ENCODE measurements at regions not wholly inside any gene's neighbourhood (a gene's known extent, or its start where the extent isn't known, plus 50 kb on each side); places are given as distances from the start of the nearest gene placed in this dataset.

DNA sequence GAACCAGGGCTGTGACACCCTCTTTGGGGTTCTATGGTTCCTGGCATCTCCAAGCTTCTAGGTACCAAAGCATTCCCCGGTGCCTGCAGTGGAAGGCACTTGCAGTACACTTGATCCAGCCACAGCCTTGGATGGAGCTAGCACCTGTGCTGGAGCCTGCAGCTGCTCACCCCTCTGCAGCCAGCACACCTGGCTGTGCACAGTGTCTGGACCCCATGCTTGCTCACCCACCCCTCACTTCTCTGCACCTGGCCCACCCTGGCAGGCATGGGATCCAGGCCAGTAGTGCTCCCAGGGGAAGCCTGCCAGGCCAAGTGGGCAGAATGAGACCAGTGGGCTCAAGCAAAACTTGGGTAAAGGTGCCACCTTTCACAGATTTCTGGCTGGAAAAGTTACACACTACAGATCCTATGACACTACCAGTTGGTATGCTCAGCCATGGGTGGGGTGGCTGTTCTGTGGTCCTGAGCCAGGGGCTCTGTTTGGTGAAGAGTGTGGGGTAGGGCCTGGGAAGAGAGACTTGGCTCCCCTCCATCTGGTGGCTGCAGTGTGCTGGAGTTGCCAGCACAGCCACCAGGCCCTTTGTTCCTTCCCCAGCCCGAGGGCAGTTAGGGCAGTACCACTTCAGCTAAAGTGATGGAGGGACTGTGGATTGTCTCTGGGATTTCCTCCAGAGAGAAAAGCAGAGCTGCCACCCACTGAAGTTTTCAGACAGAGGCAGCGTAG lies 157.8 kb upstream of the LRRC7 start:
- H3K27me3 ChIP-seq (ENCODE audit: control insufficient read depth, insufficient read depth, low read length) = no peaks in the 10 kb centered on the region
- no peak for DNase-seq
- H3K4me3 ChIP-seq (ENCODE audit: insufficient read depth, low read depth, low read length) = no peak overlapping the region
- H3K36me3 ChIP-seq (replicated peaks; ENCODE audit: control insufficient read depth, insufficient read depth, low read length) = no peaks in the 10 kb centered on the region

DNA sequence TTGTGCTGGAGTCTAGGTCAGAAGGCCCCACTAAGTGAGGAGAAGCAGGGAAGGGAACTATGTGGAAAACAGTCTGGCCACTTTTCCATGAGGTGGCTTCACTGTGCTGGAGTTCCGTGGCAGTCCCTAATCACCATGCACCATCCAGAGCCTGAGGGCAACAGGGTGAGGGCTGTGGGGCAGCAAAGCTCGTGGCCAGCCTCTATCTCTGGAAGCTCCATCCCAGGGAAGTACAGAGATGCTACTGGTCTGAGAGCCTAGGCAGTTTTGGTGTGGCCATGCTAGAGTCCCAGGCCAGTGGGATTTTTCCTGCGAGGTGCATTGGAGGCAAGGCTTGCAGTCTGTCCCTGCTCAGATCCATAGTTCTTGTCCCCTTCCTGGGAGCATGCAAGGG lies 157.3 kb upstream of the LRRC7 start:
- DNase-seq = no peak
- Histone ChIP-seq H3K36me3 (replicated peaks; ENCODE audit: control insufficient read depth, insufficient read depth, low read length) (no peaks in the 10 kb centered on the region), H3K4me3 (ENCODE audit: insufficient read depth, low read depth, low read length) (no peak overlapping the region), H3K27me3 (ENCODE audit: control insufficient read depth, insufficient read depth, low read length) (no peaks in the 10 kb centered on the region)

DNA sequence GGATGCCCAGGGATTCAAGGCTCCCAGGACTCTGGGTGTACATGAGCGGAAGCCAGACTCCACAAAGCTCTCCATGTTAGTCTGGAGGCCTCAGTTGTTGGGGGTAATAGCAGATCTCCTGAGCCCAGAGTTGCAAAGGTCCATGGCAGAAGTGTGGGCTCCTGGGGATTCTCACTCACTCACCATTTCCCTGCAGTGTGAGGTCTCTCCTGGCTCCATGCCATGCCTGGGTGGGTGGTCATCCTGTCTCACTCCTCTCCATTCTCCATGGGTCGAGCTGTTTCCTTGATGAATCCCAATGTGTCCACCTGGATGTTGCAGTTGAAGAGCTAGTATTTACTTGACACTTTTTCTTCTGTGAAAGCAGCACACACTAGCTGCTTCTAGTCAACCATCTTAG lies 156.8 kb upstream of the LRRC7 start:
- no peaks in the 10 kb centered on the region for H3K27me3 ChIP-seq (ENCODE audit: control insufficient read depth, insufficient read depth, low read length)
- DNase-seq = no peak
- no peak overlapping the region for H3K4me3 ChIP-seq (ENCODE audit: insufficient read depth, low read depth, low read length)
- no peaks in the 10 kb centered on the region for H3K36me3 ChIP-seq (replicated peaks; ENCODE audit: control insufficient read depth, insufficient read depth, low read length)

DNA sequence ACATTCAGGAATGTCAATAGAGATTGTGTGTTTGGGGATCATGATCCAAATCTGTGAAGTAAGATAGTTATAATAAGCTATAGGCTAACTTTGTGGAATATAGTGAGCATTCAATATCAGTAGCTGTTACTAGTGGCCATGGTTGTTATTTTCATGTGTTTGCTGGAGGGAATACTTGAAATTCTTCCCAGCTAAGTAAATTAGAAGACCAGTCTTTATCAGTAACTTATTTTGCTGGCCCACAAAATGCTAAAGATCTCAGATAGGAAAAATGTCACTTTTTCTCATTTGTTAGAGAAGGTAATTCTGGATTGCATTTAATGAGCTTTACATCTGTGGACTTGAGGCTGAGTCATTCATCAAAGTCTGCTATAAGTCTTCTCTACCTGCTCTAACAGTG lies 156.1 kb upstream of the LRRC7 start:
- no peaks in the 10 kb centered on the region for H3K36me3 ChIP-seq (replicated peaks; ENCODE audit: control insufficient read depth, insufficient read depth, low read length)
- DNase-seq = no peak
- no peak overlapping the region for H3K4me3 ChIP-seq (ENCODE audit: insufficient read depth, low read depth, low read length)
- no peaks in the 10 kb centered on the region for H3K27me3 ChIP-seq (ENCODE audit: control insufficient read depth, insufficient read depth, low read length)

DNA sequence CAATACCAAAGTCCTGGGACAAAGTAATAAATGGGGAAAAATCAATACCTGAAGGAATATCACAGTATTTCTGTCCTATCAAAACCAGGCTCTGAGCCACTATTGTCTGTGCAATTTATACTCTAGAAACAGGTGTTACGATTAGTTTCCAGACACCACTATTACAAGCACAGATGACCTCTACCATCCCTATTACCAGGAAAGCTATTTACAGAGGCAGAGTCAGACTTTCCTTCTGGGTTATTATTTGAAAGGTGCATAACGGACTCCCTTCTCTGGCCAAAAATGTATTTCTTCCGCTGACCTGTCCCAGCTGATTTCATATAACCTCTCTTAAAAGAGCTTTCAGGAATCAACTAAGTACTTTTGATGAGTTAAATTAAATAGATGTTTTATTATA lies 154.6 kb upstream of the LRRC7 start:
- Histone ChIP-seq H3K36me3 (replicated peaks; ENCODE audit: control insufficient read depth, insufficient read depth, low read length) (no peaks in the 10 kb centered on the region), H3K4me3 (ENCODE audit: insufficient read depth, low read depth, low read length) (no peak overlapping the region)

DNA sequence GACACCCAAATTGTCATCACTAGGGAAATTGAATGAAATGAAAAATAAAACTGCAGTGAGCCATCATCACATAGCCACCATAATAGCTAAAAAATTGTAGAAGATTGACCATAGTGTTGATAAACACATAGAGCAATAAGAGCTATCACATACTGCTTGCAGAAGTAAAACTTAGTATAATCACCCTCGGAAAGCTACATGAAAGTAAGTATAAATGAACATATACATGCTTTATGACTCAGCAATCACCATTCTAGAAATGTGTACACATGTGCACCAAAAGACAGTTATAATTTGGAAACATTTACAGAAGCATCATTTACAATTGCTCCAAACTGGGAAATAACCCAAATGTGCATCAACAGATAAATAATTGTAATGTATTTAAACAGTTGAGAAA lies 153.1 kb upstream of the LRRC7 start:
- DNase-seq = no peak
- Histone ChIP-seq H3K27me3 (ENCODE audit: control insufficient read depth, insufficient read depth, low read length) (no peaks in the 10 kb centered on the region), H3K36me3 (replicated peaks; ENCODE audit: control insufficient read depth, insufficient read depth, low read length) (no peaks in the 10 kb centered on the region), H3K4me3 (ENCODE audit: insufficient read depth, low read depth, low read length) (no peak overlapping the region)

More for the DNA sequence above, 154.6 kb upstream of the LRRC7 start:
- no peaks in the 10 kb centered on the region for H3K27me3 ChIP-seq (ENCODE audit: control insufficient read depth, insufficient read depth, low read length)
- DNase-seq = no peak

DNA sequence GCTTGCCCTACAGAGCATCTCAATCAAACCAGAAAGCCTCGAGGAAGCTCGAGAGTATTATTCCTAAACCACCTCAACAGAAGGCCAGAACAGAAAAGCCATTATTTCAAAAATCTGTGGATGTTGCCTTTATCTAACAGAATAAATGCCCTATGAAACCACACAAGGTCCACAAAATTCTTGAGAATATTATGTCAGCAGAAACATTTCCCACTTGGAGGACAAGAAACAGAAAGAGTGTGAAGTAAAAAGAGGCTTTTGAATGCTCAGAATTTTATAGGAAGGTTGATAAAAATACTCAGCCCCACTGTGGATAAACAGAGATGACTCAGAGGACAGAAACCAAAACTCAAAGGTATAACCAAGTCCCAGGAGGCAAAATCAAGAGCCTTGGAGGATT lies 146.4 kb upstream of the LRRC7 start:
- H3K27me3 ChIP-seq (ENCODE audit: control insufficient read depth, insufficient read depth, low read length) = no peaks in the 10 kb centered on the region
- H3K36me3 ChIP-seq (replicated peaks; ENCODE audit: control insufficient read depth, insufficient read depth, low read length) = no peaks in the 10 kb centered on the region
- no peak for DNase-seq
- no peak overlapping the region for H3K4me3 ChIP-seq (ENCODE audit: insufficient read depth, low read depth, low read length)

DNA sequence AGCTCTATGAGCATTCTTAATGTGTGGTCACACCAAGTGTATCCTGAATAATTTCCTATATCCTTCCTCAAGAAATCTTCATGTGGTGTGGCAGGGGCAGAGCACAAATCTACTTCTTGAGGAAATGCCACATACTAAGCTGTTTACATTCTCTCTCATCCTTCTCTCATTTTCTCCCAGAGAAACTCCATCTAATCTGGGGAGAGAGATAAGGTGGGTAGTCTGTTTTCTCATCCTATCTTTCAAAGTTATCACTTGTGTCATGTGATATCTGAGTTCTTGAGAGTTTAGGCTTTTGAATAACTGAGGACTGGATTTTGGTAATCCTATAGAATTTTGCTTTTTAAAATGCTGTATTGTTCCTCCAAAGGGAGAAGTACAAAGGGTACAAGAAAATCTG lies 141.9 kb upstream of the LRRC7 start:
- no peak overlapping the region for H3K4me3 ChIP-seq (ENCODE audit: insufficient read depth, low read depth, low read length)
- no peak for DNase-seq
- H3K27me3 ChIP-seq (ENCODE audit: control insufficient read depth, insufficient read depth, low read length) = no peaks in the 10 kb centered on the region

DNA sequence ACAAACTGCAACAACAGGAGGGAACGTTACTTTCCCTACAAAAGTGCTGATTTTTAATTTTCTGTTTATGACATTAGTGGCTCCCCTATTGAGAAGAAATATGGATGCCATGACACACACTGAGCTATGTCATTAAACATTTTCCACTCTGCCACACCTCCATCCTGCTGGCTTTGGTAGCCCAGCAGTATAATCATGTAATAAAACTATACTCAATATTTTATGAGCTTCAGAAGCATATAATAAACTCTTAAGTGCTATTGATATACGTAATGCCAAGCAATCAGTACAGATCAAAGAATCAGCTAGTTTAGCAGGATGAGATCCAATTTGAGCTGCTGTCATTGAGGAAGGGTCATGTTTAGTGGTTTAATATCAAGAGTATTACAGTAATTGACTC lies 141.3 kb upstream of the LRRC7 start:
- Histone ChIP-seq H3K4me3 (ENCODE audit: insufficient read depth, low read depth, low read length) (no peak overlapping the region), H3K36me3 (replicated peaks; ENCODE audit: control insufficient read depth, insufficient read depth, low read length) (no peaks in the 10 kb centered on the region), H3K27me3 (ENCODE audit: control insufficient read depth, insufficient read depth, low read length) (no peaks in the 10 kb centered on the region)
- DNase-seq = no peak

More for the DNA sequence above, 141.9 kb upstream of the LRRC7 start:
- H3K36me3 ChIP-seq (replicated peaks; ENCODE audit: control insufficient read depth, insufficient read depth, low read length) = no peaks in the 10 kb centered on the region

DNA sequence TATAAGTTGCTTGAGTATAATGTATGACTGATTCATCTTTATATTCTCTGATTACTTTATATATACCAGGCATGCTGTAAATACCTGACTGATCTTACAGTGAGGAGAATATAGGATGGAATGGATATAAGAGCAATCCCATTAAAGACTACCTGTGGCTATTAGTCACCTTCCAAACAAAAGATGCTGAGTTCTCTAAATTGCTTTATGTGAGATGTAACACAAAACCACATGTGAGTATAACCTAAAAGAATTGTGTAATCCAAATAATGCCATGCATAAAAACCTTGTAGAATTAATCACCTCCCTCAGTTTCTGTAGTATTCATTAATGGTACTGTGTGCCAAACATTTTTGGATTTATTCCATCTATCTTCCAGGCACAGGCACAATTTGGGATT lies 134.6 kb upstream of the LRRC7 start:
- no peak for DNase-seq
- no peaks in the 10 kb centered on the region for H3K36me3 ChIP-seq (replicated peaks; ENCODE audit: control insufficient read depth, insufficient read depth, low read length)
- no peak overlapping the region for H3K4me3 ChIP-seq (ENCODE audit: insufficient read depth, low read depth, low read length)
- H3K27me3 ChIP-seq (ENCODE audit: control insufficient read depth, insufficient read depth, low read length) = no peaks in the 10 kb centered on the region

DNA sequence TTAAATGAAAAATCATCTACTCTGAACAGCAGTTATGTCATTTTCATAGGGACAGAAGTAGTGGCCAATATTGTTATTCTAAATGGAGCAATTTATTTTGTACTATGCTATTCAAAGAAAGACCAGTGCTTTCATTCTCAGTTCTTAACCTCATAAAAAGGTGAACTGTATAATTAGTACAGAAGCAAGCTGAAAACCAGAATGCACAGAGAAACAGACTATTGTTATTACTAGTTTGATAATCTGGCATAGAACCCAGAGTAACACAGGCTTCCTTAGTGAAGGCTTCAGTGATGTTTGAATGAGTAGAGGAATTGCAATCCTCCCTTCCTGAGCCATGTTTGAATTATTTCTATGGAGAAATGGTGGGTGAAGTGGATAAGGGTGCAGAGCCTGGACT lies 131.6 kb upstream of the LRRC7 start:
- Histone ChIP-seq H3K27me3 (ENCODE audit: control insufficient read depth, insufficient read depth, low read length) (no peaks in the 10 kb centered on the region), H3K4me3 (ENCODE audit: insufficient read depth, low read depth, low read length) (no peak overlapping the region), H3K36me3 (replicated peaks; ENCODE audit: control insufficient read depth, insufficient read depth, low read length) (no peaks in the 10 kb centered on the region)
- DNase-seq = no peak

DNA sequence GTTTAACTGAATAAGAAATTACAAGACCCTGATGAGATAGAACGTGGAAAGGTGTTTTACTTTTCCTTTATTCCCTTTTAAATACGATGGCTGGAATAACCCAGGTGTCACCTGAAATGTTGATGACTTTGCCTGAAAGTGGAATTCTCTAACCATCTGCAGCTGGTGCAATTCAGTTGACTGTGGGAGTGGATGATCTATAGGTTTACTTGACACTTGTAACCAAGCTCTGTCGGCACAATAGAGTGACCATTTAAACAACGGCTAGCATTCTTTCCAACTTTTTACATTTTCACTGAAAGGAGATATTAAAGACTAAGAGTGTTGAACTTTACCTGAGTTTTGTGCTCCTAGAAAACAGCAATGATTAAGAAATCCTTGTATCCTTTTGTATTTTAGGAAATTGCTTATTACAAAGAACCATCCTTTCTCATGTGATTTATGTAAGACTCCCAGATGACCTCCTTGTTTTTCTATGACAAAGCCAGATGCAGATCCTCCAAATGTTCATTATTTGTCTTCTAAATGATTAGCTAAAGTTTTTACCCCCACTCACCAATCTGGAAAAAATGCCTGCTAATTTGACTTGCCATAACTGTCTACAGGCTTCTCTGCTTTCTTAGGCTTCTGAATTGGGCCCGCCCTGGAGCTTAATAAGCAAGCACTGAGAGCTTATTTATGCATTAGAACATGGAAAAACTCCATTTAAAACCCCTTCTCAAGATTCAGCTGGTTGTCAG lies 129.5 kb upstream of the LRRC7 start:
- Histone ChIP-seq H3K27me3 (ENCODE audit: control insufficient read depth, insufficient read depth, low read length) (no peaks in the 10 kb centered on the region), H3K4me3 (ENCODE audit: insufficient read depth, low read depth, low read length) (no peak overlapping the region), H3K36me3 (replicated peaks; ENCODE audit: control insufficient read depth, insufficient read depth, low read length) (no peaks in the 10 kb centered on the region)
- no peak for DNase-seq

DNA sequence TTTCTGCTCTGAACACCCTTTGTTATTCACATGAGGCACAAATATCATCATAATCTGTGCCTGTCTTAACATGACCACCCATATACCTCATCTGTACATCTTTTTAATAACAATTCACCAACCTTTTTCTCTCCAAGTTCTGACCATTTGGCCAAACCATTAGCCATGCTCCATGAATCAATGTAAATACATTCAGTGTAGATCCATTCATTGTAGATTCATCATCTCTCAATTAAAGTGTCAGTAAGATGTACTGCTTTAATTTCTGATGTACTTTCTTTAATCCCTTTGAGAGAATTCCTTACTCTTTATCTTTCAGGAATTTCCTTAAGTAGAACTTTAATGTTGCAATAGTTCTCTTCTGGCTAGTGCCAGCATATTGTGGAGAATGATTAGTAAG lies 126.2 kb upstream of the LRRC7 start:
- DNase-seq = no peak

DNA sequence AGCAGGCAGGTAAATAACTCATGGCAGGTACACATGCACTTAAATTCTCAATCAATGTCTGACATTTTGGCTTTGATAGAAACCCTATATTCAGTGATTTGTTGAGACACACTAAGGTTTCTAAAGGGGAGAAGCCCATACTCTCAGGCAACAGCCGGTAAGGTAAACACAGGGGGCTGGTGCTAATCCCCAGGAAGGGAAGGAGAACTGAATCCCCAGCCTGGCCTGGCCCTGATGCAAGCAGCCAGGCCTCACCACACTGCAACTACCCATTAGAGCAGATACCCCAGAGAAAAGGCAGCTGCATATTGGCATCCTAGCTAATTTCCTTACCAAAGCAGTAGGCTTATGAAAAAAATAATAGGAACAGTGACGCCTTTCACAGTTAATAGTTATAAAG lies 116.5 kb upstream of the LRRC7 start:
- H3K4me3 ChIP-seq (ENCODE audit: insufficient read depth, low read depth, low read length) = no peak overlapping the region
- no peaks in the 10 kb centered on the region for H3K36me3 ChIP-seq (replicated peaks; ENCODE audit: control insufficient read depth, insufficient read depth, low read length)
- peak; percentile 6 for DNase-seq
- H3K27me3 ChIP-seq (ENCODE audit: control insufficient read depth, insufficient read depth, low read length) = no peaks in the 10 kb centered on the region

More for the DNA sequence above, 126.2 kb upstream of the LRRC7 start:
- Histone ChIP-seq H3K27me3 (ENCODE audit: control insufficient read depth, insufficient read depth, low read length) (no peaks in the 10 kb centered on the region), H3K36me3 (replicated peaks; ENCODE audit: control insufficient read depth, insufficient read depth, low read length) (no peaks in the 10 kb centered on the region), H3K4me3 (ENCODE audit: insufficient read depth, low read depth, low read length) (no peak overlapping the region)

DNA sequence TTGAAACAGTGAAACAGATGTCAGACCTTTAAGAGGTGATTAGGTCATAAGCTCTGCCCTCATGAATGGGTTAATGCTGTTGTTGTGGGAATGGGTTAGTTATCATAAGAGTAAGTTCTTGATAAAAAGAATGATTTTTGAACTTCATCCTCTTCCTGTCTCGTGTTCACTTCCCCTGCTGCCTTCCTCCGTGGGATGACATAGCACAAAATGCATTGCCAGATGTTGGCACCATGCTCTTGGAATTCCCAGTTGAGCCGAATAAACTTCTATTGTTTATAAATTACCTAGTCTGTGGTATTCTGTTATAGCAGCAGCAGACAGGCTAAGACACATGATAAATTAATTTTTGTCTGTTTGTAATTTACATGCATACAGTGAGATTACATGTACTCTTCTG lies 112.0 kb upstream of the LRRC7 start:
- no peaks in the 10 kb centered on the region for H3K36me3 ChIP-seq (replicated peaks; ENCODE audit: control insufficient read depth, insufficient read depth, low read length)
- no peaks in the 10 kb centered on the region for H3K27me3 ChIP-seq (ENCODE audit: control insufficient read depth, insufficient read depth, low read length)
- DNase-seq = no peak
- H3K4me3 ChIP-seq (ENCODE audit: insufficient read depth, low read depth, low read length) = no peak overlapping the region

Measured in H7 (cell line).